Heart right ventricle (tissue), 16 donors: ENCODE measurements at regions not wholly inside any gene's neighbourhood (a gene's known extent, or its start where the extent isn't known, plus 50 kb on each side); places are given as distances from the start of the nearest gene placed in this dataset.
"Not testable (repeated sequence)": the region's sequence is repeated elsewhere in the genome, so short reads cannot be mapped to it uniquely, and the experiment has no call there.

ENCODE experiments used
- ATAC-seq, 8 donors: fragments of 200-7000 bp; cut with Tn5 transposase; one replicate each; pipeline ENCODE4 v1.9.1; 2020; ENCODE audit warnings: mild to moderate bottlenecking in 8 of 8, moderate library complexity in 8 of 8, moderate number of reproducible peaks in 1 of 8
- DNase-seq, 2 donors: peaks; one replicate each; pipeline ENCODE4 v3.0.0-alpha.2; 2020
- H3K27ac ChIP-seq, 10 donors: fragments of 200-600 bp; sonication (generic) in 2 of 10; one replicate each; pipeline versions ENCODE4 v1.5.0 to v1.8.0; 2020 to 2022; ENCODE audit warnings: mild to moderate bottlenecking in 3 of 10
- H3K27me3 ChIP-seq, 7 donors: fragments of 200-600 bp; one replicate each; pipeline ENCODE4 v1.8.0; 2021 to 2022; ENCODE audit warnings: mild to moderate bottlenecking in 2 of 7
- H3K36me3 ChIP-seq, 9 donors: fragments of 200-600 bp; sonication (generic) in 1 of 9; one replicate each; pipeline versions ENCODE4 v1.5.0 to v1.8.0; 2020 to 2022; ENCODE audit warnings: mild to moderate bottlenecking in 2 of 9
- H3K4me1 ChIP-seq, 9 donors: fragments of 200-600 bp; sonication (generic) in 1 of 9; one replicate each; pipeline versions ENCODE4 v1.5.0 to v1.8.0; 2020 to 2022; ENCODE audit warnings: mild to moderate bottlenecking in 4 of 9
- H3K4me3 ChIP-seq, 10 donors: fragments of 200-600 bp; sonication (generic) in 2 of 10; one replicate each; pipeline versions ENCODE4 v1.5.0 to v1.8.0; 2020 to 2022; ENCODE audit warnings: mild to moderate bottlenecking in 7 of 10, moderate library complexity in 2 of 10
- H3K9me3 ChIP-seq, 11 donors: fragments of 200-600 bp in 10 of 11; sonication (generic) in 2 of 11; one replicate each; pipeline versions ENCODE4 v1.5.0 to v1.8.0; 2013 to 2022; ENCODE audit warnings: mild to moderate bottlenecking in 2 of 11, control low read depth in 1 of 11, moderate library complexity in 1 of 11
- CTCF ChIP-seq, 9 donors: fragments of 200-600 bp; sonication (generic) in 2 of 9; IDR thresholded peaks; one replicate each; pipeline versions ENCODE4 v1.5.0 to v1.8.0; 2021 to 2022; ENCODE audit warnings: antibody characterized with exemption in 9 of 9, mild to moderate bottlenecking in 5 of 9, moderate library complexity in 1 of 9
- WGBS, 2 donors: extraction: QIAGEN DNeasy Blood & Tissue Kit; methylation state at CpG; one replicate each; pipeline ENCODE4 v1.1.7; 2013; ENCODE audit warnings: inconsistent platforms in 1 of 2; 5-methylcytosine and 5-hydroxymethylcytosine counted together
- intact Hi-C, 10 donors: fragments of 100-400 bp; cut with DNase I; formaldehyde crosslinking; loops; one replicate each; pipeline versions ENCODE4 v1.11.1 to v1.14.2; 2022
- donor health status: Arrhythmogenic right ventricular cardiomyopathy.
- donor health status: ischemic (EF 13 %, LVEDD 7.1; RV severe dilation, severe dysfunction).
- donor health status: healthy with polysubstance abuse.
- donor health status: DM: no; HTN: yes; CAD: no.
- donor health status: DM: no; HTN: no; CAD: no.
- donor health status: ischemic (EF 25% LVEDD 6.9; RV normal size, moderate dysfunction).
- donor health status: ischemic (EF 25% LVEDD 5.7; RV mildly dilated, moderate dysfunction).
- donor health status: healthy.
- donor health status: DM: yes; HTN: yes; CAD: no.
- donor health status: Ischemic cardiomyopathy.
- donor health status: ischemic (EF 35%, LVEDD 5.7; RV mildly dilated, moderate dysfunction).
- donor health status: nonischemic (EF 11% LVEDD 7.7; RV severe dilation, severe dysfunction).
- donor health status: DM: yes; HTN: yes; CAD: no.
- donor health status: PGD.
- donor health status: ischemic (EF 29% LVEDD 5.4; RV normal size, mild dysfunction).
- donor health status: nonischemic (EF 23%, LVEDD 6.1; RV moderate dilation, normal function).

GRCh38 chr1:182205351-182206022, 144.0 kb upstream of the ZNF648 start:
- peaks cover 0 to 13% (median 6%) of the 10 kb centered on the region in 9 donors for H3K4me1 ChIP-seq
- no peak for DNase-seq
- peak in 1 of 8 donors; percentile 29 for ATAC-seq
- no peak overlapping the region for H3K4me3 ChIP-seq
- H3K36me3 ChIP-seq: no peaks in the 10 kb centered on the region
- H3K9me3 ChIP-seq: no peaks in the 10 kb centered on the region
- no peak for TF ChIP-seq CTCF (IDR thresholded peaks at IDR 0.05)
- intact Hi-C loops: loop anchor here in 1 of 10 donors (10.0 kb wide), 1 partner anchor 189 kb away; the partner anchor contains the start of gene GLUL
- peak overlapping the region in 2 of 10 donors; percentile 55 to 73 for H3K27ac ChIP-seq
- no peaks in the 10 kb centered on the region for H3K27me3 ChIP-seq

- WGBS, 2 donors: 97 to 98% methylated on average over 2 of the region's 2 CpGs
- Histone ChIP-seq H3K36me3 (no peaks in the 10 kb centered on the region), H3K9me3 (no peaks in the 10 kb centered on the region), H3K27ac (no peak overlapping the region), H3K27me3 (no peaks in the 10 kb centered on the region), H3K4me1 (peaks cover 0 to 13% (median 6%) of the 10 kb centered on the region in 9 donors), H3K4me3 (no peak overlapping the region)
- DNase-seq (no peak), ATAC-seq (no peak)
- no peak for TF ChIP-seq CTCF (IDR thresholded peaks at IDR 0.05)
- intact Hi-C loops: loop anchor here in 1 of 10 donors (10.0 kb wide), 1 partner anchor 191 kb away; the partner anchor contains the start of gene GLUL
Observed at GRCh38 chr1:182203191-182203875, 141.8 kb upstream of the ZNF648 start.

GRCh38 chr1:182201490-182201889, 140.0 kb upstream of the ZNF648 start:
- H3K4me3 ChIP-seq, DNase-seq, H3K9me3 ChIP-seq, ATAC-seq, H3K27ac ChIP-seq, H3K36me3 ChIP-seq, H3K27me3 ChIP-seq: not testable (repeated sequence)
- 96 to 97% methylated on average over 7 of the region's 7 CpGs for WGBS, 2 donors
- H3K4me1 ChIP-seq: peaks cover 0 to 27% (median 18%) of the 10 kb centered on the region in 9 donors
- intact Hi-C loops: loop anchor here in 1 of 10 donors (10.0 kb wide), 1 partner anchor 193 kb away; the partner anchor contains the start of gene GLUL

GRCh38 chr1:182200025-182200812, 138.7 kb upstream of the ZNF648 start:
- WGBS, 2 donors: 82 to 86% methylated on average over 4 of the region's 4 CpGs
- Histone ChIP-seq H3K36me3 (no peaks in the 10 kb centered on the region), H3K4me1 (peaks cover 0 to 22% (median 13%) of the 10 kb centered on the region in 9 donors), H3K27me3 (no peaks in the 10 kb centered on the region), H3K9me3 (no peaks in the 10 kb centered on the region), H3K27ac (no peak overlapping the region), H3K4me3 (no peak overlapping the region)
- ATAC-seq (no peak), DNase-seq (no peak)
- no peak for TF ChIP-seq CTCF (IDR thresholded peaks at IDR 0.05)
- intact Hi-C loops: loop anchor here in 1 of 10 donors (10.0 kb wide), 1 partner anchor 195 kb away; the partner anchor contains the start of gene GLUL
